HFF-Myc (cell line): ENCODE measurements at regions not wholly inside any gene's neighbourhood (a gene's known extent, or its start where the extent isn't known, plus 50 kb on each side); places are given as distances from the start of the nearest gene placed in this dataset.

ENCODE experiments used
- DNase-seq: peaks from one replicate; pipeline ENCODE4 v3.0.0-alpha.2; 2011; ENCODE audit warnings: low read depth; ENCODE audit errors: extremely low read depth
- H3K4me3 ChIP-seq: replicated peaks from 2 replicates; pipeline ENCODE4 v1.5.1; 2011; ENCODE audit warnings: low read depth, mild to moderate bottlenecking, control low read depth, low read length
- TF ChIP-seq, protein P1 (sequence below): IDR thresholded peaks from 2 replicates; pipeline ENCODE4 v1.5.1; 2012; ENCODE audit warnings: mild to moderate bottlenecking, low read depth, low read length, control low read depth; ENCODE audit errors: missing control alignments

DNA sequence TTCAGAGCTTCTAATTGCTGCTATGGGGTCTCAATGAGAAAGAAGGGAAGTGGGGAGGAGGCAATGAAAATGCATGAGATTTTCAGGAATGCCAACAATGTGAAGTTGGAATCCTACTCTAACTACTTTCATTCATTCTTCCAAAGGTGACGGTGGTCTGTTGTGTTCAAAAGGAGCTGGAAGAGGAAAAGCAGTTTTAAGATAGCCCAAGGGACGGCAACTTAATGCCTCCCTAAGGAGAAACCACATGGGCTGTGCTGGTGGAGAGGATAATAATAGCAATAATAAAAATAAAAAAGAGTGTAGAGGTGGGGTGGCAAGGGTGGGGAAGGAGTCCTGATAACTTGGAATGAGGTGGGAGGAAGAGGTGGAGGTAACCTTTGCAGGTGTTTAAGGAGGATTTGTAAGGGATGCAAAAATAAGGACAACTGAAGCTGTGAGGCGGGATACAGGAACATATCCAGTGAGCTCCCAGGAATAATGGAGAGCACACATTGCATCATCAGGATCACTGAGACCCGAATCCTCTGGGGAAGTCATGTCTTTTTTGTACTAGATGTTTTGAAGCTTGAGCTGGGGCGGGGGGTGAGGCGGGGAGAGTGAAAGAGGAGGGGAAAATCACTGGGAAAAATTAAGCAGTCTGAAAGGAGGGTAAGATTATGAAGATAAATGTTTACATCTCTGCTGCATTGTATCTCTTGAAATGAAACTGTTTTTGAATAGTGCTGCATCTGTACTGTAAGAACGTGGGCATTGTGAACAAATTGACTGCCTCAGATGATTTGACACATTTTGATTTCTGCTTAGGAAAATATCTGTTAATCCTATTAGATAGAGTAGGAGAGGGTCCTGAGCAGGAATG lies 120.1 kb upstream of the TMEM161B start:
- TF ChIP-seq, protein P1, sequence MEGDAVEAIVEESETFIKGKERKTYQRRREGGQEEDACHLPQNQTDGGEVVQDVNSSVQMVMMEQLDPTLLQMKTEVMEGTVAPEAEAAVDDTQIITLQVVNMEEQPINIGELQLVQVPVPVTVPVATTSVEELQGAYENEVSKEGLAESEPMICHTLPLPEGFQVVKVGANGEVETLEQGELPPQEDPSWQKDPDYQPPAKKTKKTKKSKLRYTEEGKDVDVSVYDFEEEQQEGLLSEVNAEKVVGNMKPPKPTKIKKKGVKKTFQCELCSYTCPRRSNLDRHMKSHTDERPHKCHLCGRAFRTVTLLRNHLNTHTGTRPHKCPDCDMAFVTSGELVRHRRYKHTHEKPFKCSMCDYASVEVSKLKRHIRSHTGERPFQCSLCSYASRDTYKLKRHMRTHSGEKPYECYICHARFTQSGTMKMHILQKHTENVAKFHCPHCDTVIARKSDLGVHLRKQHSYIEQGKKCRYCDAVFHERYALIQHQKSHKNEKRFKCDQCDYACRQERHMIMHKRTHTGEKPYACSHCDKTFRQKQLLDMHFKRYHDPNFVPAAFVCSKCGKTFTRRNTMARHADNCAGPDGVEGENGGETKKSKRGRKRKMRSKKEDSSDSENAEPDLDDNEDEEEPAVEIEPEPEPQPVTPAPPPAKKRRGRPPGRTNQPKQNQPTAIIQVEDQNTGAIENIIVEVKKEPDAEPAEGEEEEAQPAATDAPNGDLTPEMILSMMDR, result no peak
- no peak for DNase-seq
- H3K4me3 ChIP-seq, result no peak overlapping the region

DNA sequence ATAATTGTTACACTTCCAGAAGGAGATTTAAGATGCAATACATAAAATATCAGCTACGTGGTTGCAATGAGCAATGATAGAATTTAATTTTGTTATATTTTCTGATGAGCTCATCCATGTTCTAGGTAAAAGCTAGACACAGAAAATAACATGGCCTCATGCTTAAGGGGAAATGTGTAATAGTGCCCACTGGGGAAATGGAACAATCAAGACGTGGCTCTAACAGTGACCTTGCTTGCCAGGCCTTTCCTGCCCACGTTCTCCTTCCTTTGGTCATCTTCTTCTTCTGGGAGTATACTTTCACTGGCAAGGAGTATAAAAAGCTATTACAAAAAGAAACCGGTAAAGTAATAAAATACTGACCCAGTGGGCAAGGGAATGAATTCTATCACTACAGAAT lies 116.2 kb upstream of the TMEM161B start:
- DNase-seq, result no peak
- no peak overlapping the region for H3K4me3 ChIP-seq
- TF ChIP-seq, protein P1, result no peak

DNA sequence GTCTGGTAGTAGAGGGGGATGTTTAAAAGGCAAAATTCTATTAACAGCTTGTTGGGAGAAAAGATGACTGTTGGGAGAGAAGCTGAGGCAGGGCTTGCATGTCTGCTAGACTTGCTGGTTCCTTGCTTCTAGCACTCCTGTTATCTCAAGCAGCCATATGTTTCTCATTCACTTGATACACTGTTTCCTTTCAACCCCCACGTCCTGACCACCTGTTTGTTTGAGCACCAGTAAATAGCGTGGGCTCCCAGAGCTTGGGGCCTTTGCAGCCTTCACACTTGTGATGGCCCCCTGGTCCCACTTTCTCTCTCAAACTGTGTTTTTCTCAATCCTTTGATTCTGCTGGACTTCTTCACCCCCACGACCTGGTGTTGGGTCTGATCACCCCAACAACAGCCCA lies 111.7 kb upstream of the TMEM161B start:
- TF ChIP-seq, protein P1, result no peak
- no peak overlapping the region for H3K4me3 ChIP-seq
- no peak for DNase-seq

DNA sequence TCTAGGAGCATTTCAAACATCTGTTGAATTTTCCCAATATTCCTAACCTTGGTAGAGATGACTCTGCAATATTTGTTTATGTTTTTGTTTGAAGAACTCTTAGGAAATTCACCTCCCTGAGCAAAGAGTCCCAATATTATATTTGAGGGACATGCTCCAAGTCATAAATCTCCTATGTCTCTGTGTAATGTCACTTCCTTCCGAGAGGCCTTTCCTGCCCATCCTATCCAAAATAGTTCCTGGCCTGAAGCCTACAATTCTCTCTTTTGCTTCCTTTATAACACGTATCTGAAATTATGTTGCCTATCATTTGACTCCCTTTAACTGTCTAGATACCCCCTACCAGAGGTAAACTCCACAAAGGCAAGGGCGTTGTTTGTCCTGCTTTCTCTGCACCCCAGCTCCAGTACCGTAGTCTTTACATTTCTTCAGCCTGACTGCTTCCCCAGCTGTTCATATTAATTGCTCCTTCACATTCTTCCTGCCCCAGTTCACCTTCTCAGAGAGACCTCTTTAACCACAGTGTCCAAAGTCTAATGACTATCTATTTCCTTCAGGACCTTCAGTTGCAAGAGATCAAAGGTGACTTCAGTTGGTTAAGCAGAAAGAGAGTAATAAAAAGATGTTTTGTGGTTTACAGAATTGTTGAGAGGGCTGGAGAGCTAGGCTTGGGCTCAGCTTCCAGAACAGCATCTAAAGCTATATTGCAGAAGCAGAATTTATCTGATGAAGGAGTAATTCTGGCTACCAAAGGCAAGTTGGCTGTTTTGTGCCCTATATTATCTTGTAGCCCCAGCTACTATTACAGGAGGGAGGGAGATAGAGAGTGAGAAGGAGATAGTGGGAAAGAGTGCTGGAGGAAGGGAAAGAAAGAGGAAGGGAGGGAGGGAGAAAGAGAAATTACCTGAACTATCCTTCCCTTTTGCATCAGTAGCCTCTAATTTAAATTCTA lies 109.3 kb upstream of the TMEM161B start:
- no peak for DNase-seq
- no peak overlapping the region for H3K4me3 ChIP-seq
- TF ChIP-seq, protein P1, result no peak

GRCh38 chr5:88377240-88377639 lies 108.6 kb upstream of the TMEM161B start:
- no peak for DNase-seq
- H3K4me3 ChIP-seq, result no peak overlapping the region
- TF ChIP-seq, protein P1, result no peak

- no peak for DNase-seq
Observed at GRCh38 chr5:88376728-88377127, 108.1 kb upstream of the TMEM161B start.

More at GRCh38 chr5:88376728-88377127, 108.1 kb upstream of the TMEM161B start:
- TF ChIP-seq, protein P1, result no peak
- H3K4me3 ChIP-seq, result no peak overlapping the region
